ENCODE measurements at regions not wholly inside any gene's neighbourhood (a gene's known extent, or its start where the extent isn't known, plus 50 kb on each side); places are given as distances from the start of the nearest gene placed in this dataset.

- no peak overlapping the region for H2AFZ ChIP-seq (ENCODE audit: low read length)
Measured at GRCh38 chr7:84538268-84538667, 343.7 kb upstream of the SEMA3A start.

DNA sequence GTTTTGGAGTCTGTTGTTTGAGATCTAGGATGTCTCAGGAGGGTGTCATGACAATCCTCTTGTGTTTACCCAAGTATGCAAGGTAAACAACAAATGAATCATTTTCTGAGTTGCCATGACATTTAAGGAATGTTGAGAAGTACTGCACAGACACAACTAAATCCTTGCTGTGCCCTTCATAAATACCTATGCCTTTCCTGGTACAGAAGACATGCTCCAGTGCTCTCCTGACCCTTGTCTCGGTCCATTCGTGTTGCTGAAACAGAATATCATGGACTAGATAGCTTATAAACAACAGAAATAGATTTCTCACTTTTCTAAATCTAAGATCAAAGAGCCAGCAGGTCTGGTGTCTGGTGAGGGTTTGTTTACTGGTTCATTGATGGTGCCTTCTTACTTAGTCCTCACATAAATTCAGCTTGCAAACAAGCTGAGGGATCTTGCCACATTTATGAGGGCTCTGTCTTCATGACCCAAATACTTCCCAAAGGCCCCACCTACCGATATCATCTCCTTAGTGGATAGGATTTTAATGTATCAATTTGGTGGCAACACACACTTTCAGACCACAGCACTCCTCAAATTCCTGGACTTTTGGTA, 341.8 kb upstream of the SEMA3A start:
- no peak overlapping the region for H3K27ac ChIP-seq (ENCODE audit: low read length)
- no peaks in the 10 kb centered on the region for H3K36me3 ChIP-seq (ENCODE audit: insufficient read depth, low read length)
- no peaks in the 10 kb centered on the region for H4K20me1 ChIP-seq (ENCODE audit: insufficient read depth, low read depth, low read length)
- H3K4me1 ChIP-seq (ENCODE audit: low read length): no peaks in the 10 kb centered on the region
- H3K9me2 ChIP-seq (replicated peaks; ENCODE audit: insufficient read depth, low read length): no peaks in the 10 kb centered on the region
- H2AFZ ChIP-seq (ENCODE audit: low read length): no peak overlapping the region
- DNase-seq: no peak
- no peak overlapping the region for H3K4me3 ChIP-seq (ENCODE audit: low read length)
- H3K9ac ChIP-seq (ENCODE audit: low read length): no peak overlapping the region
- H3K4me2 ChIP-seq (ENCODE audit: low read depth, low read length, poor library complexity, severe bottlenecking): no peak overlapping the region
- H3K27me3 ChIP-seq (ENCODE audit: low read length): no peaks in the 10 kb centered on the region
- no peaks in the 10 kb centered on the region for H3K79me2 ChIP-seq (ENCODE audit: low read length)
- H3K9me3 ChIP-seq (ENCODE audit: low read length): peaks cover 19% of the 10 kb centered on the region

More at GRCh38 chr7:84538268-84538667, 343.7 kb upstream of the SEMA3A start:
- no peaks in the 10 kb centered on the region for H3K27me3 ChIP-seq (ENCODE audit: low read length)
- no peak overlapping the region for H3K4me2 ChIP-seq (ENCODE audit: low read depth, low read length, poor library complexity, severe bottlenecking)
- H3K9ac ChIP-seq (ENCODE audit: low read length): no peak overlapping the region
- no peak overlapping the region for H3K4me3 ChIP-seq (ENCODE audit: low read length)
- H3K79me2 ChIP-seq (ENCODE audit: low read length): no peaks in the 10 kb centered on the region
- no peaks in the 10 kb centered on the region for H4K20me1 ChIP-seq (ENCODE audit: insufficient read depth, low read depth, low read length)
- no peaks in the 10 kb centered on the region for H3K9me2 ChIP-seq (replicated peaks; ENCODE audit: insufficient read depth, low read length)
- no peak for DNase-seq
- H3K36me3 ChIP-seq (ENCODE audit: insufficient read depth, low read length): no peaks in the 10 kb centered on the region
- H3K4me1 ChIP-seq (ENCODE audit: low read length): no peaks in the 10 kb centered on the region
- no peak overlapping the region for H3K27ac ChIP-seq (ENCODE audit: low read length)
- H3K9me3 ChIP-seq (ENCODE audit: low read length): peaks cover 21% of the 10 kb centered on the region

GRCh38 chr7:84535580-84536270, 341.1 kb upstream of the SEMA3A start:
- Histone ChIP-seq H3K4me3 (ENCODE audit: low read length) (no peak overlapping the region), H3K27me3 (ENCODE audit: low read length) (no peaks in the 10 kb centered on the region), H4K20me1 (ENCODE audit: insufficient read depth, low read depth, low read length) (no peaks in the 10 kb centered on the region), H3K9ac (ENCODE audit: low read length) (no peak overlapping the region), H3K9me3 (ENCODE audit: low read length) (peaks cover 19% of the 10 kb centered on the region), H3K36me3 (ENCODE audit: insufficient read depth, low read length) (no peaks in the 10 kb centered on the region), H3K9me2 (replicated peaks; ENCODE audit: insufficient read depth, low read length) (no peaks in the 10 kb centered on the region), H3K79me2 (ENCODE audit: low read length) (no peaks in the 10 kb centered on the region), H3K4me2 (ENCODE audit: low read depth, low read length, poor library complexity, severe bottlenecking) (no peak overlapping the region), H3K27ac (ENCODE audit: low read length) (no peak overlapping the region), H3K4me1 (ENCODE audit: low read length) (no peaks in the 10 kb centered on the region), H2AFZ (ENCODE audit: low read length) (no peak overlapping the region)
- DNase-seq: no peak

DNA sequence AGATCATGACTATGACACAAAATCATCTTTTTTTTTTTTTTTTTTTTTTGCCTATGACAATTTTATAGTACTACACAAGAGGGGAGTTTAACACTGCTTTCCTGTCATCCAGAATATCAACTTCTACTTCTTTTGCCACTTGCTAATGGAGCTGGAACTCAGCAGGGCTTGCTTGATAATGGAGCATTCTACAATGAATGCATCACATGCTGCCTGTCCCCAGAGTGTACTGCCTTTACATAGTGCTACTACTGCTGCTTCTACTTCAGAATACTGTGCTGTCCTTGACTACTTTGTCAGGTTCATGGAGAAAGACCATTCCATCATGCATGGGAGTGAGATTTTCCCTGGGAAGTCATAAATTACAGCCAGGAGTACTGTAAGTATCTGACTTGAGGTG, 338.6 kb upstream of the SEMA3A start:
- peaks cover 25% of the 10 kb centered on the region for H3K9me3 ChIP-seq (ENCODE audit: low read length)
- H3K79me2 ChIP-seq (ENCODE audit: low read length): no peaks in the 10 kb centered on the region
- H2AFZ ChIP-seq (ENCODE audit: low read length): no peak overlapping the region
- no peaks in the 10 kb centered on the region for H3K27me3 ChIP-seq (ENCODE audit: low read length)
- no peaks in the 10 kb centered on the region for H3K36me3 ChIP-seq (ENCODE audit: insufficient read depth, low read length)
- no peak overlapping the region for H3K9ac ChIP-seq (ENCODE audit: low read length)
- DNase-seq: no peak
- H4K20me1 ChIP-seq (ENCODE audit: insufficient read depth, low read depth, low read length): no peaks in the 10 kb centered on the region
- H3K4me2 ChIP-seq (ENCODE audit: low read depth, low read length, poor library complexity, severe bottlenecking): no peak overlapping the region
- no peak overlapping the region for H3K27ac ChIP-seq (ENCODE audit: low read length)
- no peaks in the 10 kb centered on the region for H3K4me1 ChIP-seq (ENCODE audit: low read length)
- H3K4me3 ChIP-seq (ENCODE audit: low read length): no peak overlapping the region
- H3K9me2 ChIP-seq (replicated peaks; ENCODE audit: insufficient read depth, low read length): no peaks in the 10 kb centered on the region

GRCh38 chr7:84532196-84532595, 337.6 kb upstream of the SEMA3A start:
- DNase-seq: no peak
- Histone ChIP-seq H2AFZ (ENCODE audit: low read length) (no peak overlapping the region), H4K20me1 (ENCODE audit: insufficient read depth, low read depth, low read length) (no peaks in the 10 kb centered on the region), H3K4me2 (ENCODE audit: low read depth, low read length, poor library complexity, severe bottlenecking) (no peak overlapping the region), H3K9me2 (replicated peaks; ENCODE audit: insufficient read depth, low read length) (no peaks in the 10 kb centered on the region), H3K9ac (ENCODE audit: low read length) (no peak overlapping the region), H3K27me3 (ENCODE audit: low read length) (no peaks in the 10 kb centered on the region), H3K27ac (ENCODE audit: low read length) (no peak overlapping the region), H3K4me3 (ENCODE audit: low read length) (no peak overlapping the region), H3K9me3 (ENCODE audit: low read length) (peaks cover 26% of the 10 kb centered on the region), H3K4me1 (ENCODE audit: low read length) (no peaks in the 10 kb centered on the region), H3K36me3 (ENCODE audit: insufficient read depth, low read length) (no peaks in the 10 kb centered on the region), H3K79me2 (ENCODE audit: low read length) (no peaks in the 10 kb centered on the region)

DNA sequence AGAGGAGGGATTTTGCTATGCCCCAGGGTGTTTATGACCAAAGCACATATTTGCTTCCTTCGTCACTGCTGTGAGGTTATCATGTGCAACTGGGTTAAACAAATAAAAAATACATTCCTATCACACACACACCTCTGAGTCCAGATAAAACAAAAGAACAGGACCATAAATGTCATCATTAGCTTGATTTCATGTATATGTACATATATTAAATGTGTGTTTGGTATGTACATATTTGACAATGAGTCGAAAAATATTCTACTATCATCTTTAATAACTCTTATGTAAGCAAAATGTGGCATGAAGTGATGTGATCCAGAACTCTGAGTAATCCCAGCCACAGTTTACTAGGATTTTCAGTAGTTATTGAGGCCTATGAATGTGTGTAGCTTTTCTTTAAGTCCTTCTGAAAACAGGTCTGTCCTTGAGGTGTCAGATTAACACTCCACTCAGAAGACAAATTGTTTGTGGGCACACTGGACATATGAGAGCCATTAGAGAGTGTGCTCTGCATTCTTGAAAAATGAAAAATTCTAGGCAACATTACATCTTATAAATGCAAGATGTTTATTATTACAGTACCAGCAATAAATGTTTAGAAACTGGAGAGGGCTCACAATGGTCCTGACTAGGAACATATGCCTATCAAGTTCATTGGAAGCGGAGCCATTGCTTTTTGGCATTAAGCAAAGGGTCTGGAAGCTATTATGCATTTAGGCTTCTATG, 335.1 kb upstream of the SEMA3A start:
- Histone ChIP-seq H3K4me2 (ENCODE audit: low read depth, low read length, poor library complexity, severe bottlenecking) (no peak overlapping the region), H3K27ac (ENCODE audit: low read length) (no peak overlapping the region)

DNA sequence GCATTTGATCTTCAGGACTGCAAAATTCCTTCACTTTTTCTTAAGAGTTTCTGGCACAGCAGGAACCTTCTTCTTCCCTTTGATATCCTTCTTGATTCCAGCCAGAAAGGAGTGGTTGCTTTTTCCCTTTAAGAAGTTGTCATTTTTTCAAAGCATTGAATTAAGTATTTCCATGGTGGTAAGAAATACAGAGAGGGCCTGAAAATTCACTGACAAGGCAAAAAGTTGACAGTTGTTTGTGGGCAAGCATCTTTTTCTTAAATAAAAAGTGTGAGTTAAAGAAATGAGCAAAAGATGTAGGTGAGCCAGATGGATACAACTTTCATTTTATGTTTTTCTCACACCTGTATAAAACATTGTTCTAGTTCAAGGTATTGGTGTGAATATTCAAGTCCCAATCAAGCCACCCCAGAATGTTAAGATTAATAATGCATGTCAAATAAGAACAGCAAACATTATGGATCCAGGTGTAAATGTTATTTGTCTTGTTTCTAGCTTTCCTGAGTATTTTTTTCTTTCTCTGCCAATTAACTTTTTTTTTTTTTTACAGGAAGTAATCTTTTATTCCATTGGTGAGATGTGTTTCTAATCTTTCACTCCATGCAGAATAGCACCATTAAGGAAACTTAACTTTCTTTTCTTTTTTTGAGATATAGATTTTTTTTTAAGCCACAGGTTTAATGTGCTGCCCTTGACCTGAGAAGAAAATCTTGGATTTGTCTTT, 334.3 kb upstream of the SEMA3A start:
- H3K27me3 ChIP-seq (ENCODE audit: low read length): no peaks in the 10 kb centered on the region
- no peaks in the 10 kb centered on the region for H3K4me1 ChIP-seq (ENCODE audit: low read length)
- H3K27ac ChIP-seq (ENCODE audit: low read length): no peak overlapping the region
- H3K9ac ChIP-seq (ENCODE audit: low read length): no peak overlapping the region
- no peak overlapping the region for H3K4me2 ChIP-seq (ENCODE audit: low read depth, low read length, poor library complexity, severe bottlenecking)
- H4K20me1 ChIP-seq (ENCODE audit: insufficient read depth, low read depth, low read length): no peaks in the 10 kb centered on the region
- H3K9me3 ChIP-seq (ENCODE audit: low read length): peaks cover 30% of the 10 kb centered on the region
- no peak overlapping the region for H3K4me3 ChIP-seq (ENCODE audit: low read length)
- H2AFZ ChIP-seq (ENCODE audit: low read length): no peak overlapping the region
- no peaks in the 10 kb centered on the region for H3K79me2 ChIP-seq (ENCODE audit: low read length)
- DNase-seq: no peak
- H3K9me2 ChIP-seq (replicated peaks; ENCODE audit: insufficient read depth, low read length): no peaks in the 10 kb centered on the region
- H3K36me3 ChIP-seq (ENCODE audit: insufficient read depth, low read length): no peaks in the 10 kb centered on the region

More for the DNA sequence above, 335.1 kb upstream of the SEMA3A start:
- Histone ChIP-seq H3K9ac (ENCODE audit: low read length) (no peak overlapping the region), H3K4me1 (ENCODE audit: low read length) (no peaks in the 10 kb centered on the region), H4K20me1 (ENCODE audit: insufficient read depth, low read depth, low read length) (no peaks in the 10 kb centered on the region), H3K4me3 (ENCODE audit: low read length) (no peak overlapping the region), H3K36me3 (ENCODE audit: insufficient read depth, low read length) (no peaks in the 10 kb centered on the region), H3K79me2 (ENCODE audit: low read length) (no peaks in the 10 kb centered on the region), H3K9me3 (ENCODE audit: low read length) (peaks cover 33% of the 10 kb centered on the region), H3K27me3 (ENCODE audit: low read length) (no peaks in the 10 kb centered on the region), H3K9me2 (replicated peaks; ENCODE audit: insufficient read depth, low read length) (no peaks in the 10 kb centered on the region), H2AFZ (ENCODE audit: low read length) (no peak overlapping the region)
- no peak for DNase-seq
